ENCODE measurements at regions not wholly inside any gene's neighbourhood (a gene's known extent, or its start where the extent isn't known, plus 50 kb on each side); places are given as distances from the start of the nearest gene placed in this dataset.

- no peak for TF ChIP-seq CTCF (IDR thresholded peaks at IDR 0.05)
- TF ChIP-seq ZFX (IDR thresholded peaks at IDR 0.05; ENCODE audit: borderline replicate concordance) = no peak
- H3K27ac ChIP-seq = no peak overlapping the region
These were observed 122.5 kb upstream of the ZBTB40 start for GRCh38 chr1:22329148-22329515.

GRCh38 chr1:22330092-22330759, 121.4 kb upstream of the ZBTB40 start:
- TF ChIP-seq ZFX (IDR thresholded peaks at IDR 0.05; ENCODE audit: borderline replicate concordance) (no peak), CTCF (IDR thresholded peaks at IDR 0.05) (no peak)
- H3K27ac ChIP-seq = no peak overlapping the region

- TF ChIP-seq ZFX (IDR thresholded peaks at IDR 0.05; ENCODE audit: borderline replicate concordance) (no peak), CTCF (IDR thresholded peaks at IDR 0.05) (no peak)
- H3K27ac ChIP-seq = no peak overlapping the region
These were observed 120.9 kb upstream of the ZBTB40 start for GRCh38 chr1:22330760-22331119.

- no peak overlapping the region for H3K27ac ChIP-seq
- TF ChIP-seq ZFX (IDR thresholded peaks at IDR 0.05; ENCODE audit: borderline replicate concordance) (no peak), CTCF (IDR thresholded peaks at IDR 0.05) (no peak)
These were observed 119.8 kb upstream of the ZBTB40 start for GRCh38 chr1:22331618-22332423.

GRCh38 chr1:22332424-22332717, 119.3 kb upstream of the ZBTB40 start:
- no peak overlapping the region for H3K27ac ChIP-seq
- TF ChIP-seq CTCF (IDR thresholded peaks at IDR 0.05) (no peak), ZFX (IDR thresholded peaks at IDR 0.05; ENCODE audit: borderline replicate concordance) (no peak)

GRCh38 chr1:22332795-22333499, 118.7 kb upstream of the ZBTB40 start:
- no peak overlapping the region for H3K27ac ChIP-seq
- no peak for TF ChIP-seq ZFX (IDR thresholded peaks at IDR 0.05; ENCODE audit: borderline replicate concordance)
- no peak for TF ChIP-seq CTCF (IDR thresholded peaks at IDR 0.05)
